ENCODE measurements at regions not wholly inside any gene's neighbourhood (a gene's known extent, or its start where the extent isn't known, plus 50 kb on each side); places are given as distances from the start of the nearest gene placed in this dataset.

- no peaks in the 10 kb centered on the region for H3K9me1 ChIP-seq (ENCODE audit: control insufficient read depth, extremely low read depth, insufficient read depth, low read length)
- no peak overlapping the region for H3K4me3 ChIP-seq (ENCODE audit: control insufficient read depth in 2 of 3, extremely low read depth in 1 of 3, insufficient read depth in 2 of 3, low read depth in 1 of 3, low read length in 3 of 3)
- H3K4me1 ChIP-seq (ENCODE audit: control insufficient read depth, extremely low read depth, insufficient read depth, low read length) = peaks cover 14% of the 10 kb centered on the region
- no peak for TF ChIP-seq EZH2 (IDR thresholded peaks at IDR 0.05; ENCODE audit: low read length)
- TF ChIP-seq CTCF (optimal IDR thresholded peaks at IDR 0.05 in 1 of 3, IDR thresholded peaks at IDR 0.05 in 1 of 3, conservative IDR thresholded peaks at IDR 0.05 in 1 of 3; ENCODE audit: extremely low read depth in 1 of 3, insufficient read depth in 2 of 3, low read length in 3 of 3) = peak; percentile 72 to 75 (median 74)
- peak; percentile 66 for FAIRE-seq
- H3K9ac ChIP-seq (ENCODE audit: control insufficient read depth, extremely low read depth, insufficient read depth, low read length) = no peak overlapping the region
- dilution Hi-C loops (cut with MboI; ENCODE audit: extremely low pct_ligation_motif_present, low sequenced_read_pairs) = loop anchor here (25.0 kb wide), 1 partner anchor 227 kb away; no protein-coding TSS in a partner anchor
- H2AFZ ChIP-seq (ENCODE audit: control insufficient read depth, low read length) = no peak overlapping the region
- no peaks in the 10 kb centered on the region for H3K9me3 ChIP-seq (ENCODE audit: control insufficient read depth, low read depth, low read length)
- H3K4me2 ChIP-seq (ENCODE audit: control insufficient read depth, extremely low read depth, insufficient read depth, low read depth, low read length) = no peak overlapping the region
- no peaks in the 10 kb centered on the region for H3K36me3 ChIP-seq (ENCODE audit: control insufficient read depth in 2 of 2, extremely low read depth in 1 of 2, insufficient read depth in 2 of 2, low read length in 2 of 2)
- no peaks in the 10 kb centered on the region for H3K79me2 ChIP-seq (ENCODE audit: control insufficient read depth, insufficient read depth, low read length)
- H3K27ac ChIP-seq (ENCODE audit: control insufficient read depth, insufficient read depth, low read length) = no peak overlapping the region
- no peaks in the 10 kb centered on the region for H4K20me1 ChIP-seq (ENCODE audit: control insufficient read depth, extremely low read depth, insufficient read depth, low read length)
- H3K27me3 ChIP-seq (ENCODE audit: control insufficient read depth, extremely low read depth, insufficient read depth, low read length) = no peaks in the 10 kb centered on the region
- no peak for DNase-seq (ENCODE audit: low read depth, low spot score)
These were observed 104.4 kb downstream of the IRX5 start for GRCh38 chr16:55035029-55035428.

GRCh38 chr16:55035956-55036355 lies 105.3 kb downstream of the IRX5 start:
- Histone ChIP-seq H3K9ac (ENCODE audit: control insufficient read depth, extremely low read depth, insufficient read depth, low read length) (no peak overlapping the region), H3K79me2 (ENCODE audit: control insufficient read depth, insufficient read depth, low read length) (no peaks in the 10 kb centered on the region), H3K36me3 (ENCODE audit: control insufficient read depth in 2 of 2, extremely low read depth in 1 of 2, insufficient read depth in 2 of 2, low read length in 2 of 2) (no peaks in the 10 kb centered on the region), H3K4me1 (ENCODE audit: control insufficient read depth, extremely low read depth, insufficient read depth, low read length) (peaks cover 16% of the 10 kb centered on the region), H3K9me1 (ENCODE audit: control insufficient read depth, extremely low read depth, insufficient read depth, low read length) (no peaks in the 10 kb centered on the region), H2AFZ (ENCODE audit: control insufficient read depth, low read length) (no peak overlapping the region), H3K27ac (ENCODE audit: control insufficient read depth, insufficient read depth, low read length) (no peak overlapping the region), H3K27me3 (ENCODE audit: control insufficient read depth, extremely low read depth, insufficient read depth, low read length) (no peaks in the 10 kb centered on the region), H4K20me1 (ENCODE audit: control insufficient read depth, extremely low read depth, insufficient read depth, low read length) (no peaks in the 10 kb centered on the region), H3K9me3 (ENCODE audit: control insufficient read depth, low read depth, low read length) (no peaks in the 10 kb centered on the region), H3K4me2 (ENCODE audit: control insufficient read depth, extremely low read depth, insufficient read depth, low read depth, low read length) (no peak overlapping the region), H3K4me3 (ENCODE audit: control insufficient read depth in 2 of 3, extremely low read depth in 1 of 3, insufficient read depth in 2 of 3, low read depth in 1 of 3, low read length in 3 of 3) (no peak overlapping the region)
- dilution Hi-C loops (cut with MboI; ENCODE audit: extremely low pct_ligation_motif_present, low sequenced_read_pairs) = loop anchor here (25.0 kb wide), 1 partner anchor 226 kb away; no protein-coding TSS in a partner anchor
- no peak for FAIRE-seq
- DNase-seq (ENCODE audit: low read depth, low spot score) = no peak
- no peak for TF ChIP-seq CTCF (optimal IDR thresholded peaks at IDR 0.05 in 1 of 3, IDR thresholded peaks at IDR 0.05 in 1 of 3, conservative IDR thresholded peaks at IDR 0.05 in 1 of 3; ENCODE audit: extremely low read depth in 1 of 3, insufficient read depth in 2 of 3, low read length in 3 of 3)
- no peak for TF ChIP-seq EZH2 (IDR thresholded peaks at IDR 0.05; ENCODE audit: low read length)
